SHP77 treated with DMSO at 0.1 percent for 48 hours (cell line): ENCODE measurements at regions not wholly inside any gene's neighbourhood (a gene's known extent, or its start where the extent isn't known, plus 50 kb on each side); places are given as distances from the start of the nearest gene placed in this dataset.

Experiments
- DNase-seq: peaks from one replicate; lab custom pipeline; 2025; lab: John Stamatoyannopoulos, UW

- no peak for DNase-seq
Measured at GRCh38 chr21:28459193-28459592, 533.5 kb downstream of the LTN1 start.

- DNase-seq = no peak
Measured at GRCh38 chr21:28458446-28458845, 534.2 kb downstream of the LTN1 start.

DNA sequence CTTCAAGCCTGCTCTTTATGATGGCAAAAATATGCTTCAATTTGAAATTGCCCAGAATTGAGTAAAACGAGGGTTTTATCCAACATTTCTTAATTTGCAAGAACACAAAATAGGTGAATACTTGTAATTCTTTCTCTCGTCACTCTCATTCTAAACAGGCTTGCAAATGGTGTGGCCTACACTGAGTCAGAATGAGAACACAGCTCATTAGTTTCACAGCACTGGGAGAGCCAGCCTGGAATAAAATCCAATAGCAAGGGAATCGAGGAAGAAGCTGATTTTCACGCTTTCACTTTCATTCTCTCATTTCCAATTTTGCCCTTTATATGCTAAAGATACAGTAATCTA is 537.5 kb downstream of the LTN1 start:
- DNase-seq = no peak

- DNase-seq = no peak
Measured at GRCh38 chr21:28454564-28455252, 538.0 kb downstream of the LTN1 start.

DNA sequence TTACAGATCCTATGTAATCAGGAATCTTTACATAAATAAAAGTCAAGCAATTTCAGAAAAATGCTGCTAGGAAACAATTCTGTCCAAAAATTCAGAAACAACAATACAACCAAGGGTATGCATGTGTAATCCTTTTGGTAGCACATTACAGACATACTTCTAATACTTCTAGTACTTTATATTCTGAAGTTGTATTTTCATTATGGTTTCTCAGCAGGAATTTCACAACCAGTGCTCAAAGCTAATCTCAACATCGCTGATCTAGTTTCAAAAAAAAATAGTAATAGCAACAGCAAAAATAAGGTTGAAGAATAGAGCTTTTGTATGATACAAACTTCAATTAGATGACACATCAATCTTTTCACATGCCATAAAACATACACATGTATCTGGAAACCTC is 545.2 kb downstream of the LTN1 start:
- DNase-seq = no peak

GRCh38 chr21:28445141-28445830 is 547.4 kb downstream of the LTN1 start:
- DNase-seq = no peak

DNA sequence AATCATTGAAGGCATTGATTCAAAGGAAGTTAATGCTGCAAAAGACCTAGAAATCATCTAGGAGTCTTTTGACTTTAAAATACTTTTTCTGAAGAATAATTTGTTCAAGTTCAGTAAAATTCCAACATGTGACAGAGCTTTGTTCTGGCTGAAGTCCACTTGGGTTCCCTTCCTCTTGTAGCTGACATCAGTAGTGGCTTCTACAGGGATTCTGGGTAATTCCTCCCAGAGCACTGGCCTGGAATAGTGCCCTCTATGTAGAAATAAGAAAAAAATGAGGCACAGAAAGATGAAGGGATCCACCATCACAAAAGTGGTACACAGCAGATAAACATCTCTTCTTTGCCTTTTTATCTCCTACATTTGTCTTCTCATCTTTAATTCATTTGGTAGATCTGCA is 548.1 kb downstream of the LTN1 start:
- no peak for DNase-seq

- no peak for DNase-seq
Measured at GRCh38 chr21:28444111-28444510, 548.6 kb downstream of the LTN1 start.

DNA sequence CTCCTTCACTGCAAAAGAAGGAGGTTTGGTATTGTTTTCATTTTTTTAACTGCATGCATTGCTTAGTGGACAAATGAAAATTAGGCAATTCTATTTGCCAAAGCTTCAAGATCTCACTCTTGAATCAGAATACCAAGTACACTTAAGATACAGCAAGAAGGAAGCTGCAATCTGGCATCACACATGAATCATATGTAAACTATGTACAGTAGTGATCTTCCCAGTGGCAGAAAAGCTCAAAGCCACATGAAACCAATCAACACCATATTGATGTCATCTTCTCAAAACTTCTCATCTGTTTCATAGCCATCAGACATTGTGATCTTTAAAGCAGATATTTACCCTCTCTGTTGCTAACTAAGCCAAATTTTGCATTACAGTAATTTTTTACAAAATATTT is 550.1 kb downstream of the LTN1 start:
- no peak for DNase-seq

DNA sequence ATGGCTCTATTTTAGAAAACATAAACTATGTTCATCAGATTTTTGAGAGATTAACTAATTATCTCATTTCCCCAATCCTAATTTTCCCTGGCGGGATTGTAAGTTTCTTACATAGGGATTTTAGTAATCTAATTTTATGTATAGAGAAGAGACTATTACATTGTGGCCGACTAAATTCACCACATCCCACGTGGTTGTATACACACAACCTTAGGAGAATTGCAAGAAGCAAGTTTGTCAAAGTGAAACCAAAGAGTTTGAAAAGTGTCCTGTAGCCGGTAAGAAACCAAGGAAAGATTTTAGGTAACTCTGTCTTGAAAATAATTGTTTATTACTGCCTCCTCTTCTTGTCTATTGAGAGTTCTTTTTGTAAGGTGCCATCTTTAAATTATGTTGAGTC is 550.6 kb downstream of the LTN1 start:
- no peak for DNase-seq

GRCh38 chr21:28439788-28440187 is 552.9 kb downstream of the LTN1 start:
- DNase-seq = no peak

- no peak for DNase-seq
Measured at GRCh38 chr21:28439251-28439650, 553.4 kb downstream of the LTN1 start.

DNA sequence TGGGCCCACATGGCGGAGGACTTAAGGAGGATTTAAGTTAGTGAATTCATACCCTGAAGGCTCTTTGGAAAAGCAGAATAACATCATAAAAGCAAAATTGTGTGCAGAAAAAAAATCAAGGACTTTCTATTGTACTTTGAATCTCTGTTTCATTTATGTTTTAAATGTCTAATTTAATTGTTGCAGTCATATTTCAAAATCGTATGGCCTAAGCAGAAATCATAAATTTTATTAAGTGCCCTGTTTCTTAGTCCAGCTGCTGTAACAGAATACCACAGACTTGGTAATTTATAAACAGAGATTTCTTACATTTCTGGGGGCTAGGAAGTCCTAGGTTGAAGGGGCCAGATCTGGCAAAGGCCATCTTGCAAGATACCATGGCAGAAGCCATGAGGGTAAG is 555.6 kb downstream of the LTN1 start:
- DNase-seq = no peak

DNA sequence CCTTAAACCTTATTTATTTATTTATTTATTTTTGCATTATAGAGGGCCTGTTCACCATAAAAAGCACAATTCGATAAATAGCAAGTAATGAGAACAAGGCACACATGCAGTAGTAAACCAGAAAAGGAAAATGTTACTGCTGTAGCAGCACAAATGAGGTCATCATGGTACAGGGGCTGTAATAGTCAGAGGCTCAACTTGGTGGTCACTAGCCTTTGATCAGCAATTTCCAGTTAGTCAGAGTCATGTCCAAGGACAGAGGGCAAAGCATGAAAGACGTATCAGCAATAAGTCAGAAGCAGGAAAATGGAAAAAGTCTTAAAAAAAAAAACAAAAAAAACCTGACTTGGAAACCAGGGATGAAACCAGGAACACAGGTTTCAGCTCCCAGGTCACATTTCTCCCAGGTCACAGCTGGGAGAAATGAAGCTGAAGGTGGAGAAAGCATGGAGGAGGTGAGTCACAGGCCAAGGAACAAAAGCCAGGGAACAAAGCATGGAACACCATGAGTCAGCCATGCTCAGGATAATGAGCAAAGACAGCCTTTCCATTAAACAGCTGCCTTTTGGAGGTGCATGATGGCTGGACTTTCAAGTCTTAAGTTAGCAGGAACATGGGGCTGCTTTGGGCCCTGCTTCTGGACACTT is 556.3 kb downstream of the LTN1 start:
- DNase-seq = no peak

DNA sequence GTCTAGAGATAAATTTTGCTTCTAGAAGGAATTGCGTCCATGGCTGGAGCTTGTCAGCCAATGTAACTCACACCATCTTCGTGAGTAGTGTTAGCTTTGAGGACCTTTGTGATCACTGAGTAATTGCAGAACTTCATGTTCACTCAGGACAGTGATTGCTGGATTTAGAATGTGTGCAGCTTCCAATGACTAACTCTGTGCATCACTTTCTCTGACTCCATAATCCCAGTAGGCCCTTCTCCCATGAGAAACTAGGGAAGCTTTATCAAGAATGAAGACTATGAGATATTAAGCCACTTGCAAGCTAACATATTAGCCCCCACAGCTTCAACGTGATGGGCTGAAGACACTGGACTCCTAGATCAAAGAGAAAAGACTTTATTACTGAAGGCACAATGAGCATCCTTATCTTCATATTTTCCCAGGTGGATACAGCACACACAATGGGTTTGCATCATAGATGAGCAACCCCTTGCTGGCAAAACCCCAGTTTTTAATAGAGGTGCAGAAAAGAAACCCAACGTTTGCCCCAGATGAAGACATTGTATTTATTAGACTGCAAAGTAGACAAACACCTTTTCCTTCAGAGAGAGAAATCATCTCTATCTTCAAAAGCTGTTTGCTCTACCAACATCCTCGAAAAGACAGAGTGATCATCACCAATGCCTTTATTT is 561.0 kb downstream of the LTN1 start:
- no peak for DNase-seq

- no peak for DNase-seq
Measured at GRCh38 chr21:28431022-28431421, 561.7 kb downstream of the LTN1 start.

GRCh38 chr21:28429161-28429560 is 563.5 kb downstream of the LTN1 start:
- no peak for DNase-seq

DNA sequence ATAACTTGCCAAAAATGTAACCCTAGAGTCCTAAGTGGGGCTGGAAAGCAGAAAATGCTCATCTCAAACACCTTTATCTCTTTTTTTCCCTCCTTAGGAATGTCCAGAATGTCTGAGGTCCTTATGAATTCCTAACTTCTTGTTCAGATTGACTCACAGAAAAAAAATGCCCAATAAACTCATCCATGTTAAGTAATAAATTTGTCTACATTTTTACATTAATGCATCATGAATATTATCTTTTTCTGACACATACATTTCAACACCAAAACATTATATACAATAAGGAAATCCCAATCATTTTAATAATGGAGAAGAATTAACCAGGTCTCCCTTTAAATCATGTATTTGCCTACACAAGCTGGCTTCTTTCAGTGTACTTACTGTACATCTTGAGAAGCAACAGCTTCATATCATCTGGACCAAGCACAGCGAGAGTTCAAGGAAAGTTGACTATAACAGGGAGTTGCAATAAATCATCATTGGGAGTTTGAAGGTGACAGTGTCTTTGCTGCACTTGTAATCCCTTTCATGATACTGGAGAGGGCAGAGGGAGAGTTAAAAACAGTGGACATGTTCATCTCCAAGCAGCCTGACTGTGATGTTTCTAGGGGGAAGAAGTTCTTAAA is 565.2 kb downstream of the LTN1 start:
- no peak for DNase-seq

DNA sequence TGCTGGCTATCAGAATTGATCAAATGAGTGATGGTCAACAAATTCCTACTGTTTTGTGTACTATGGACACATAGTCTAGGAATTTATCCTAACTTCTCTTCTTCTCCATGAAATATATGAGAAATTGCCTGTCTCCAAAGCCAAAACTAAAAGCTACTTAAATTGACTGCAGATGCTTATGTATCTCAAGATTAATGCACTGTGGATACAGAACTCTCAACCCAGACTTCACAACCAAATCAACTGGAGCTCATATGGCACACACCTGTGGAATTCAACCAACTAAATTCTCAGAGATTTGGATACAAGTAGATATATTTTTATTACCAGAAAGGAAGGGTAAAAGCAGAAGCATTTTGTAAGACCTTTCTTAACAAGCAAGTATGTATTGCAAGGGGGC is 566.1 kb downstream of the LTN1 start:
- no peak for DNase-seq

DNA sequence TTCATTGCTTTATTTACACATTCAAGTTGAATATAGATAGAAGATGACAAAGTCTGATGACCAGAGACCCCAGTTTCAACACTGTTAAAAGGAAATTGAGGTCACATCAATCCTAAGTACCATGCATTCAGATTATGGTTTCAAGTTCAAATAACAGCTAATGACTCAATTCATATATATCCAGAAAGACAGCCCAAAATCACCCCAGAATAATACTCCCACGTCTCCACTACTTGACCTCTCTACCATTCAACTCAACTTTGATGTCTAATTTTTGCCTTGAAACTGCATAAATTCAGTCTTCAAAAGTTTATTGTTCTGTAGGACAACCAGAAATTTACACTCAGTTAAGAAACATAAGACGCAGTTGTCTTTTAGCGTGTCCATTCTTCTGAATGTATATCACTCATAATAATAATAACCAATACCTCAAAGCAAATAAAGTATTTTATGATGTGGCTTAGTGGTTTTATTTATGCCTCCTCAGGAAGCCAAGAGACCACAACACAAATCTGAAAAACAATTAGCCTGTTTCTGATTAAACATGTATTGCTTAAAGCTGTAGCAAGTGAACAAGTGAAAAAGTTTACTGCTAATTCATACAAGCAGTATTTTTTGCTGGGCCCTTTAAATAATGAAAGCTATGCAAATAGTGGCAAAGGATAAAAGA is 569.0 kb downstream of the LTN1 start:
- no peak for DNase-seq

GRCh38 chr21:28421716-28422524 is 570.8 kb downstream of the LTN1 start:
- no peak for DNase-seq
